Memory B cell (primary cell): ENCODE measurements at regions not wholly inside any gene's neighbourhood (a gene's known extent, or its start where the extent isn't known, plus 50 kb on each side); places are given as distances from the start of the nearest gene placed in this dataset.

Experiments
- ATAC-seq: fragments of 150-1000 bp; cut with Tn5 transposase; 2 replicates; pipeline ENCODE4 v1.10.0; 2021; ENCODE audit warnings: low read depth, mild to moderate bottlenecking, moderate library complexity
- DNase-seq, 2 donors: peaks; one replicate each; pipeline ENCODE4 v3.0.0; 2022; ENCODE audit warnings: low spot score in 2 of 2
- H3K27ac Mint-ChIP-seq: one replicate; pipeline ENCODE4 v1.8.0; 2022; ENCODE audit warnings: mild to moderate bottlenecking, moderate library complexity, mixed read lengths
- H3K27me3 Mint-ChIP-seq: one replicate; pipeline ENCODE4 v1.8.0; 2022; ENCODE audit warnings: mixed read lengths
- H3K36me3 Mint-ChIP-seq: one replicate; pipeline ENCODE4 v1.8.0; 2022; ENCODE audit warnings: mild to moderate bottlenecking, mixed read lengths
- H3K4me1 Mint-ChIP-seq: one replicate; pipeline ENCODE4 v1.8.0; 2022; ENCODE audit warnings: mixed read lengths
- H3K4me3 Mint-ChIP-seq: one replicate; pipeline ENCODE4 v1.8.0; 2022; ENCODE audit warnings: mild to moderate bottlenecking, moderate library complexity, mixed read lengths
- H3K9me3 Mint-ChIP-seq: one replicate; pipeline ENCODE4 v1.8.0; 2022; ENCODE audit warnings: mixed read lengths

- Mint-ChIP-seq H3K27ac (no peak overlapping the region), H3K4me3 (no peak overlapping the region), H3K9me3 (no peaks in the 10 kb centered on the region), H3K4me1 (no peaks in the 10 kb centered on the region), H3K27me3 (no peaks in the 10 kb centered on the region), H3K36me3 (no peaks in the 10 kb centered on the region)
- DNase-seq = no peak
- ATAC-seq = no peak
These were observed 494.1 kb downstream of the CENPC start for GRCh38 chr4:67051000-67051789.

DNA sequence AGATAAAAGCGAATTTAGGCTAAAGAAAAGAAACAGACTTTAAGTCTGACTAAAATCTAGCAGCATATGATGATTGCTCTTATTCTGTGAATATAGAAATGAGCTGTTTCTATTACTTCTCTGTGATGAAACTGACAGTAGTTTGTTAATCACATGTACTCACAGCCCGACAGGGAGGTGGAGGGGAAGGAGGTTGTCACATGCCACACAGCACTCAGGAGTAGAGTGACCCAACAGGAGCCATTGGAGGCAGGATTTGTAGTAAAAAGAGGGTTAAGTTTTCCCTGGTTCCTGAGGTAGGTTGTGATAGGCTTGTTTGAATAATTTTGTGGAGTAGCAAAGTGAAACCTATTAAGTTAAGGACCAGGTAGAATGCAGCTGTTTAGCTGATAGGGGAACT lies 495.9 kb downstream of the CENPC start:
- Mint-ChIP-seq H3K27ac (no peak overlapping the region), H3K36me3 (no peaks in the 10 kb centered on the region), H3K27me3 (no peaks in the 10 kb centered on the region), H3K9me3 (no peaks in the 10 kb centered on the region), H3K4me3 (no peak overlapping the region), H3K4me1 (no peaks in the 10 kb centered on the region)
- ATAC-seq (no peak), DNase-seq (no peak)

GRCh38 chr4:67048530-67048929 lies 496.8 kb downstream of the CENPC start:
- DNase-seq (no peak), ATAC-seq (no peak)
- Mint-ChIP-seq H3K27me3 (no peaks in the 10 kb centered on the region), H3K4me3 (no peak overlapping the region), H3K27ac (no peak overlapping the region), H3K4me1 (no peaks in the 10 kb centered on the region), H3K9me3 (no peaks in the 10 kb centered on the region), H3K36me3 (no peaks in the 10 kb centered on the region)

GRCh38 chr4:67040315-67040714 lies 505.0 kb downstream of the CENPC start:
- no peak overlapping the region for H3K4me3 Mint-ChIP-seq
- ATAC-seq = no peak
- DNase-seq = no peak
- H3K4me1 Mint-ChIP-seq = no peaks in the 10 kb centered on the region
- no peaks in the 10 kb centered on the region for H3K27me3 Mint-ChIP-seq
- H3K27ac Mint-ChIP-seq = no peak overlapping the region
- H3K9me3 Mint-ChIP-seq = peaks cover 3% of the 10 kb centered on the region
- H3K36me3 Mint-ChIP-seq = no peaks in the 10 kb centered on the region

- ATAC-seq = no peak
- H3K4me1 Mint-ChIP-seq = no peaks in the 10 kb centered on the region
- no peaks in the 10 kb centered on the region for H3K27me3 Mint-ChIP-seq
- no peak overlapping the region for H3K27ac Mint-ChIP-seq
- H3K9me3 Mint-ChIP-seq = peaks cover 3% of the 10 kb centered on the region
- no peak for DNase-seq
- no peaks in the 10 kb centered on the region for H3K36me3 Mint-ChIP-seq
- no peak overlapping the region for H3K4me3 Mint-ChIP-seq
These were observed 507.1 kb downstream of the CENPC start for GRCh38 chr4:67038228-67038566.

DNA sequence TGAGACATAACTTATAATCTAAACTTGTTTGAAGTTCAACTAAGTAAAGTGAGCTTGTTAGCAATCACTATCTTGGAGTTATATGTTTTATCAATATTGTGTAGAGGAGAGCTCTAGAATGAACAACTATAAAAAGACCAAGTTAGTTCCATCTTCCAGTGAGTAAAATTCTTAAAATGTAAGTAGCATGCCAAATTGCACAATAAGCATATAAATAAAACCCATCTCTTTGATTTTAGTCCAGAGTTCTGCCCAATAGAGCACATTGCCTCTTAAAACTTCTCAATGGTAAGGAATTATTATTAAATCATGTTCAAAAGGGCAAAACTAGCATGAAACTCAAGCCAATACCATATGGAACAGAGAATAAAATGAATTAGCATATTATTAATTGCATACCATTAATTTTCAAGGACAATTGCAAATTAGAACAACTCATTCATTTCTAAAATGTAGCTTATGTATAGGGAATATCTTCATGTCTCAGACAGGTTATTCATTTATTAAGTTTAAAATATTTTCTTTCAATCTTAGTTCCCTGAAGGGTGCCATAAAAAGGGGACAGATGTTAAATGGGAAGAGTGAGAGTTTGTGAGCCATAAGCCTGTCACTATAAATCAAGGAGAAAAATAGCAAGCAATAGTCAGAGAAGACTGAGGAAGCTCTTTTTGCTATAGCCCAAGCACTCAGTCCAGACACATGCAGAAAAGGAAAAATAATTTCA lies 507.6 kb downstream of the CENPC start:
- peaks cover 3% of the 10 kb centered on the region for H3K9me3 Mint-ChIP-seq
- H3K4me3 Mint-ChIP-seq = no peak overlapping the region
- H3K36me3 Mint-ChIP-seq = no peaks in the 10 kb centered on the region
- no peak for DNase-seq
- no peaks in the 10 kb centered on the region for H3K27me3 Mint-ChIP-seq
- no peak overlapping the region for H3K27ac Mint-ChIP-seq
- no peaks in the 10 kb centered on the region for H3K4me1 Mint-ChIP-seq
- ATAC-seq = no peak

DNA sequence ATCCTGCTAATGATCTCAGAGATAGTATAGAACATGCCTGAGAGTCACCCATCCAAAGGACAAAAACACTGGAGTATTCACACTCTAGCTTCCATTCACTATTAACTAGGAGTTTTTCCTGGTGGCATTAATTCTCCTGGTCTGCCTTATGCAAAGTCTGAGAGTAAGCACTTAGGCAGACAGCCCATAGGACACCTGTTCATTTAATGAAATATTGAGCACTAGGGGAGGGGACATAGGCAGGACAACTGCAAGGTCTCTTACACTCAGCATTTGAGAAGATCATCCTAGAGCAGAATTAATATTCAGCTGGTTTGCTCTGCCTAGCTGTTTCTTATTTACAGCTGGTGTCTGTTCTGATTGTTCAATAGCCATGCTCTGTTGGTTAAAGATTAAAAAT lies 508.5 kb downstream of the CENPC start:
- peaks cover 3% of the 10 kb centered on the region for H3K9me3 Mint-ChIP-seq
- no peaks in the 10 kb centered on the region for H3K4me1 Mint-ChIP-seq
- ATAC-seq = no peak
- H3K36me3 Mint-ChIP-seq = no peaks in the 10 kb centered on the region
- no peak overlapping the region for H3K4me3 Mint-ChIP-seq
- no peaks in the 10 kb centered on the region for H3K27me3 Mint-ChIP-seq
- H3K27ac Mint-ChIP-seq = no peak overlapping the region
- DNase-seq = no peak

DNA sequence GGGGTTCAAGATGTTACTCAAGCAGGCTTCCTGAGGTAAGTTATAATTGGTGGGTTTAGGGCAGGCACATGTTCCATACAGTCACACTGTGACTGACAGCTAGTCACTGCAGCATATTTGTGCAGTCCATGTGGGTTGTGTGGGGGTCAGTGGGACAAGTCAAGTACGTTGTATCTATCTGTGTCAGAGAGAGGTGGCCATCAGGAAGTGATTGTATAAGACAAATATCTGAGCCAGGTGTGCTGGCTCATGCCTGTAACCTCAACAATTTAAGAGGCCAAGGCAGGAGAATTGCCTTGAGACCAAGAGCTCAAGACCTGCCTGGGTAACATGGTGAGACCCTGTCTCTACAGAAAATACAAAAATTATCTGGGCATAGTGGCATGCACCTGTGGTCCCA lies 509.3 kb downstream of the CENPC start:
- DNase-seq (no peak), ATAC-seq (no peak)
- Mint-ChIP-seq H3K9me3 (peaks cover 3% of the 10 kb centered on the region), H3K4me3 (no peak overlapping the region), H3K36me3 (no peaks in the 10 kb centered on the region), H3K27me3 (no peaks in the 10 kb centered on the region), H3K4me1 (no peaks in the 10 kb centered on the region), H3K27ac (no peak overlapping the region)

DNA sequence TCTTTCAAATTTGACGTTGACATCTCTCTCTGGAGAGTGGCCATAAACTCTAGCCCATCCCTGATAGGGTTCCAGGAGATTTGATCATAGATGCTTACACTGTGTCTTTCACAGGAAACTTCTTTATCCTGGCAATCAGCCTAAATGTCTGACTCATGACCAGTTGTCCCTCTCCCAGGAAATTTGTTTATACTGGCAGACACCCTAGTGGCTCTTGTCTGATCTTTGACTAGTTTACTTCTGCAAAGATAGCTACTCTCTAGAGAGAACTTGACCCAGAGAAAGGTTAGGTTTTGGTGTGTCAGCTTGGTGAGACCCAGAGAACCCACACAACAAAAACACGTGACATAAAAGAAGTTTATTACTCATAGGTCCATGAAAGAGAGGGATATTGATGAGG lies 509.8 kb downstream of the CENPC start:
- H3K36me3 Mint-ChIP-seq = no peaks in the 10 kb centered on the region
- H3K9me3 Mint-ChIP-seq = peaks cover 2% of the 10 kb centered on the region
- H3K27ac Mint-ChIP-seq = no peak overlapping the region
- no peak overlapping the region for H3K4me3 Mint-ChIP-seq
- H3K4me1 Mint-ChIP-seq = no peaks in the 10 kb centered on the region
- ATAC-seq (no peak), DNase-seq (no peak)
- H3K27me3 Mint-ChIP-seq = no peaks in the 10 kb centered on the region

- Mint-ChIP-seq H3K36me3 (no peaks in the 10 kb centered on the region), H3K27me3 (no peaks in the 10 kb centered on the region), H3K4me1 (no peaks in the 10 kb centered on the region), H3K9me3 (no peaks in the 10 kb centered on the region), H3K4me3 (no peak overlapping the region), H3K27ac (no peak overlapping the region)
- no peak for DNase-seq
- no peak for ATAC-seq
These were observed 514.7 kb downstream of the CENPC start for GRCh38 chr4:67030636-67031035.

DNA sequence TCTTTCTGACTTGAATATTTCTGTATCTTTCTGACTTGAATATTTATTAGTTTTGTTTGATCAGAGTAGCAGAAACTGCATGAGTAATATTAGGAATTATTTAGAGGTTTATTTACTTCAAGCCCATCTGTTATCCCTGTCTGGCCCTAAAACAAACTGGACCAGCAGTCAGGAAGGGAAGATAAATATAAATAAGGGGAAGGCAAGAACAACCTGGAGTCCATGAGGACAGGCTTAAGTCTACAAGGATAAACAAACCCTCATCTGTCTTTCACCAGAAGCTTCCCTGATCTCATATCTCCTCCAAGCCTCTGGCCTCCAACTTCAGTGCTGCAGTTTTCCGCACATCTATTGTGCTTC lies 524.9 kb downstream of the CENPC start:
- H3K27me3 Mint-ChIP-seq = no peaks in the 10 kb centered on the region
- no peak for DNase-seq
- H3K9me3 Mint-ChIP-seq = peaks cover 14% of the 10 kb centered on the region
- H3K4me1 Mint-ChIP-seq = no peaks in the 10 kb centered on the region
- no peak for ATAC-seq
- no peaks in the 10 kb centered on the region for H3K36me3 Mint-ChIP-seq
- H3K27ac Mint-ChIP-seq = no peak overlapping the region
- no peak overlapping the region for H3K4me3 Mint-ChIP-seq

DNA sequence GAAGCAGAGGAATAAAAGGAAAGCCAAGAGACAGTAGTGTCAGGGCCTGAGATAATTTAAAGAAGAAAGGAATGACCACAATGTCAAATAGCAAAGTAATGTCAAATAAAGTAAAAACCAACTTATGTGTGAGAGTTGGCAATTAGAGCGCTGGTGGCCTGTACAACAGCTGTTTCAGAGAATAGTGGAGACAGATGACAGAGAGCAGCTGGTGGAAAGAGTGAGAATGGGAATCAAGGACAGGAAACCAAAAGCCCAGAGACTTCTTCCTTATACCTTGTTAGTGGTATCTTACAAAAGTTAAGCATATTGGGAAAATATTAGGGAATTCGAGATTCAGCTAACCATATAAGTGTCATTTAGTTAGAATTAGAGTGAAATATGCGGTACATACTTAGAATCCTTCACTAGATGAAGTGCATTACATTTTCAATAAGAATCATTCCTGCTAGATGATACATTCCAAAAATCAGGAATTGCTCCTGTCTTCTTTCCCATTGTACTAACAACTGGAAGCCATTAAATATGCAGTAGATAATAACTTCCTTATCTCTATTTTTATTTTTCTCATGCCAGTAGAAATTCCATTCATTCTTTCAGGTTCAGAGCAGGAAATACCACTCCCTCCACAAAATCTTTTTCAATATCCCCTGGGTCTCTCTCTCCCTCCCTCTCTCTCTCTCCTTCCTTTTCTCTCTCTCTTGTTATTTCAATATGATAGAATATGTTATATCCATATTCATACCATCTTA lies 525.4 kb downstream of the CENPC start:
- ATAC-seq (no peak), DNase-seq (no peak)

DNA sequence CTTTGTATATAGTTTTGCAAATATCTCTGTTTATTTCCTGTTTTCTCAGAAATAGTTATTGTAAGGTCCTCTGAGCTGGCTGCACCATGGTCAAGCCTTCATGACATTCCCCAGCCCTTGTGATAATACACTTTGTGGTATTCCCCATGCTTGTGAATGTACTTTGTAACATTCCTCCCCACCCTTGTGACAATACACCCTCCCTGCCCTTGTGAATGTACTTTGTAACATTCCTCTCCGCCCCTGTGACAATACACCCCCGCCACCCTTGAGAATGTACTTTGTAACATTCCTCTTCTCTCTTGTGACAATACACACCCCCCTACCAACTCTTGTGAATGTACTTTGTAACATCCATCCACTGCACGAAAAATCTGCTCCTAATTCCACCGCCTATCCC lies 530.7 kb downstream of the CENPC start:
- Mint-ChIP-seq H3K27ac (no peak overlapping the region), H3K9me3 (peaks cover 13% of the 10 kb centered on the region), H3K4me3 (no peak overlapping the region), H3K27me3 (no peaks in the 10 kb centered on the region), H3K4me1 (no peaks in the 10 kb centered on the region), H3K36me3 (no peaks in the 10 kb centered on the region)
- DNase-seq = no peak
- ATAC-seq = no peak

More for the DNA sequence above, 525.4 kb downstream of the CENPC start:
- Mint-ChIP-seq H3K9me3 (peaks cover 14% of the 10 kb centered on the region), H3K36me3 (no peaks in the 10 kb centered on the region), H3K27ac (no peak overlapping the region), H3K4me3 (no peak overlapping the region), H3K4me1 (no peaks in the 10 kb centered on the region), H3K27me3 (no peaks in the 10 kb centered on the region)

GRCh38 chr4:67006791-67007190 lies 538.5 kb downstream of the CENPC start:
- peaks cover 2% of the 10 kb centered on the region for H3K27me3 Mint-ChIP-seq
- H3K4me3 Mint-ChIP-seq = no peak overlapping the region
- H3K36me3 Mint-ChIP-seq = no peaks in the 10 kb centered on the region
- H3K27ac Mint-ChIP-seq = no peak overlapping the region
- H3K9me3 Mint-ChIP-seq = peaks cover 3% of the 10 kb centered on the region
- H3K4me1 Mint-ChIP-seq = no peaks in the 10 kb centered on the region
- no peak for ATAC-seq
- DNase-seq = no peak
